DMS 273 treated with DMSO at 0.1 percent for 48 hours (cell line): ENCODE measurements at regions not wholly inside any gene's neighbourhood (a gene's known extent, or its start where the extent isn't known, plus 50 kb on each side); places are given as distances from the start of the nearest gene placed in this dataset.

Source experiments
- DNase-seq: peaks from one replicate; lab custom pipeline; 2025; lab: John Stamatoyannopoulos, UW

GRCh38 chr14:98743536-98743935 is 528.5 kb downstream of the BCL11B start:
- no peak for DNase-seq

DNA sequence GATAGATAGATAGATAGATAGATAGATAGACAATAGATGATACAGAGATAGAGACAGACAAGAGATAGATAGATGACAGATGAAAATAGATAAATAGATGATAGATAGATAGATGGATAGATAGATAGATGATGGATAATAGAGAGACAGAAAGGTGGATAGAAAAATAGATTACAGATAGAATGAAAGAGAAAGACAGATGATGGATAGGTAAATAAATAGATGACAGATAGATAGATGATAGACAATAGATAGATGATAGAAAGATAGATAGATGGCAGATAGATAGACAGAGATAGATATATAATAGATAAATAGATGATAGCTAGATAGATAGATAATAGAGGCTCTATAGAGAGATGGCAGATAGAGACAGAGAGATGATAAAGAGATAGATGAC is 523.0 kb downstream of the BCL11B start:
- no peak for DNase-seq

GRCh38 chr14:98751110-98751509 is 520.9 kb downstream of the BCL11B start:
- no peak for DNase-seq

GRCh38 chr14:98752660-98753059 is 519.3 kb downstream of the BCL11B start:
- no peak for DNase-seq

DNA sequence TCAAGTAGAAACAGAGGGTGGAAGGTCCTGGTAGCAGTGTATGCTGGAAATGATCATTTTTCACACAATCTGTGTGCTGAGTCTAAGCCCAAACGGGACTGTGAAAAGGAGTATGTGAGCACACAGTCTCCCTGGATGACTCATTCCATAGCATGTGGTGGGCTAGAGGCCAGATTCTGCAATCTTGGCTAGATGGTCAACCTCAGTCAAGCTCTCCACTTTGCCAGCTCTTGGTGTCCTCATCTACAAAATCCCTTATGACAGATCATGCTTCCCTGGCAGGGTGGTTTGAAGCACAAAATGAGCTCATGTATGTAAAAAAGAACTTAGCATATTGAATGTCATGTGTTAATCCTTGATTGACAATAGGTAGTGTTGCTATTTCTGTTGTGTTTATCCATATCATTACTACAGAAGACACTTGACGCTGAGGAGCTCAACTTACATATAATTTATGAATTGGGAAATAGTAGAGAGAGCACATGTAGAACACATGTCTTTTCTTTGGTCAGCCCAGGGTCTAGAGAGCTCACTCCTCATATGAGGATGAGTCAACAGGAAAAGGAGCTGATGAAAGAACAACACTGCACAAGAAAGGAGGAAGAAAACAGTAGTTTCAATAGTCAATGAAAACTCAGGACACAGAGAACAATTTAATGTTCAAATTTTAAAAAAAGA is 517.5 kb downstream of the BCL11B start:
- DNase-seq = no peak

DNA sequence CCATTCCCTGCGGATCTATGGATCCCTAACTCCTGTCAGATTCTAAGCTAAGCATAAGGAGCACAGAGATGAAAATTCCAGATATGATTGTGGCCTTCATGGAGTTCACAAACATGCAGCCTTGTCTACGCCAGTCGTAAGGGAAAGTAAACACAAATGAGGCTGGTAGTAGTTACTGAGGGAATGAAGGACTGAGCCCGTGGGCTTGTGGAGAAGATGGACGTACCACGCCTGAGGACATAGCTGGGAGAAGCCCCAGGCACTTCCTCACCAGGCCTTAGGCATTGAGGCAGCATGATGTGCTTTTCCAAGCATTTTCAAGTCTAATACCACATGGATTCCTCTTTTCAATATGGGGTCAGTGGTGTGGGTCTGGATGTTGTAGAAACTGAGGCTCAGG is 515.2 kb downstream of the BCL11B start:
- no peak for DNase-seq

GRCh38 chr14:98758440-98758839 is 513.6 kb downstream of the BCL11B start:
- no peak for DNase-seq

GRCh38 chr14:98761993-98762392 is 510.0 kb downstream of the BCL11B start:
- DNase-seq = no peak

DNA sequence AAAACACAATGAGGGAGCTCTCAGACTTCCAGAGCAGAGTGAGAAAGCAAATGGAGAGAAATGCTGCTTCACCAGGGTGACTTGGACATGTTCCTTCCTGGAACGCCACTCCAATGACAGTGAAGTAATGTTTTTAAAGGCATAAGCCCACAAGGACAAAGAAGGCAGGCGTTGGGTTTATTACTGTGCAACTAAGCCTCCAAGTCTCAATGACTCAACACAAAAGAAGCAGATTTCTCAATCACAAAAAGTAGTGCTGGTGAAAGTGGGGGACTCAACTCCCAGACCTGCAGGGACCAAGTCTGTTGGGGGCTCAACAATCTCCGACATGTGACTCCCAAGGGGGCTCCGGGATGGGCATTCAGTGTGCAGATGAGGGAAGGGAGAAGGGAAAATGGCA is 505.2 kb downstream of the BCL11B start:
- DNase-seq = no peak

- DNase-seq = no peak
Measured at GRCh38 chr14:98769326-98769725, 502.7 kb downstream of the BCL11B start.

DNA sequence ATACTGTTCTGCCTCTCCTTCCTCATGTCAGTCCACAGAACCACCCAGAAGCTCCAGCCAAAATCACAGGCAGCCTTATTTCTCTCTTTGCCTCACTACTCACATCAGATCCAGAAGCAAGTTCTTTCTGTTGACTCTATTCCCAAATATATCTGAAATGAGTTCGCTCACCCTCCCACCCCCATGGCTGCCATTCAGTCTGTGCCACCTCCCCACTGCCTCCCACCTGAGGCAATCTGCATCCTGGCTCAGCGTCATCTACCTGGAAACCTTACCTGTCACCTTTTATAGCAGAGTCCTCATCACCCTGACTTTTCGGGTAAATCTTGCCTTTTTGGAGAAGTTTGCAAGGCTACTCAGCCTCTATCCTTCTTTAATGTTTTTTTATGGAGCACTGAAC is 501.8 kb downstream of the BCL11B start:
- no peak for DNase-seq

GRCh38 chr14:98773814-98774213 is 498.2 kb downstream of the BCL11B start:
- DNase-seq = no peak

- DNase-seq = no peak
Measured at GRCh38 chr14:98775892-98776291, 496.1 kb downstream of the BCL11B start.

- DNase-seq = no peak
Measured at GRCh38 chr14:98782062-98782461, 489.9 kb downstream of the BCL11B start.

DNA sequence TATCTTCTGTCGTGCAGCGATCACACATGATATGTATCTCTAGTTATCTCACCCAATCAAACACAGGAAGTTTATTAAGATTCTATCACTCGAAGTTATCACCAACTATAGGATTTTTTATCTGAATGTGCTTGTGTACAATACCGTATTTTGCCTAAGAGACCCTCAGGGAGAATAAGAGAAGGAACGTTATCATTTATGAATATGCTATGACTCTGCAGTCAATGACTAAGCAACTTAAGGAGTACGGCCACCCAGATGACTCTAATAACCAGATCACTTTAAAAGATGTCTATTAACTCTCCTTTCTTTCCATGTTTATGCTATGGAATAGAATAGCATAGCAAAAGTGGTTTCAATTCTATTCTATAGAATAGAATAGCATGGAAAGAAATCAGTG is 486.4 kb downstream of the BCL11B start:
- DNase-seq = no peak

DNA sequence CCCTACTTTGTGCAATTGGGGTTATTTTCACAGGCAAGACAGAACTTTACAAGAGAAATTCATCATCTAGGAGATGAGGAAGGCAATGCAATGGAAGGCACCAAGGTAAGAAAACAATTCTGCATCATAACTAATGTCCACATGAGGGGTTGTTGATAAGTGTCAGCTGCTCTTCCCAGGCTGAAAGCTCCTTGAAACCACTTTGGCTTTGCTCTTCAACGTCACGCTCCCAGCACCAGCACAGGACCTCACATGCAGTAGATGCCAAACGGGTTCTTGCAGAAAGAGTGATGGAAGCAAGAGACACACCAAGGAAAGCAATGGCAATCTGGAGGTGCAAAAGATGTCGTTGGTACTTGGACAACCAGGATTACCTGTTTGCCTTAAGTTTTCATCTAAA is 485.5 kb downstream of the BCL11B start:
- DNase-seq = no peak

DNA sequence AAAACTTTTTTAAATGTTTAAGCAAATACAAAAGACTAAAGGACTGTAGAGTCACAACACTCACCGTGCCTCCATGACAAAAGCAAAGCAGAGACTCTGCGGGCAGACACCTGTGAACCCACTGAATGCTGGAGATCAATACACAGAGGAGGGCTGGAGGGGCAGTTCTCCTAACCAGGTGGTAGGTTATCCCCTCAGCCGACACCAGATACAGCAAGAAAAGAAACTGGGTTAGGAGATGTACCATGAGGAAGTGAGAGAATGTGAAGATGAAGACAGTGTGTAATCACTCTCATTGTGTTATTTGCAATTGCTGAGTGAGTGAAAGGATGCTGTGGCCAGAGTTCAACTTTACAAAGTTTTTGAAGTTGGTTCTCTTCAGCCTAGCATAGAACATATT is 480.3 kb downstream of the BCL11B start:
- DNase-seq = no peak

GRCh38 chr14:98792171-98792570 is 479.8 kb downstream of the BCL11B start:
- DNase-seq = no peak

DNA sequence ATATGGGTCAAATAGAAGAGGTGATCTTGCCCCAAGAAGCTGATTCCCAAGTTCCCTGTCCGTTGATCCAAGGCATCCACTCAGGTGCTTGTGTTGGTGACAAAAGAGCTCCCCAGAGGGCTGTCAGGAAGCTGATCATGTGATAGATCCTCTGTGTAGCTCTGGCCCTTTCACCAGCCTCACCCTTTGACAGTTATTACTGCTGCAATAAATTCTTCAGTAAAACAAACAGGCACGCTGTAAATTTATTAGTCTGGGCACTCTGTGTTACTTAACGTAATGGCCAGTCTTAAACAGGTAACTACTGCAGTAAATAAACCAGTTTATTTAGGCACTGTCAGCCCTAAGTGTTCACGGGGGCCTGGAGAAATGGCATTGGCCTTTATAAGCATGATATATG is 473.9 kb downstream of the BCL11B start:
- no peak for DNase-seq

DNA sequence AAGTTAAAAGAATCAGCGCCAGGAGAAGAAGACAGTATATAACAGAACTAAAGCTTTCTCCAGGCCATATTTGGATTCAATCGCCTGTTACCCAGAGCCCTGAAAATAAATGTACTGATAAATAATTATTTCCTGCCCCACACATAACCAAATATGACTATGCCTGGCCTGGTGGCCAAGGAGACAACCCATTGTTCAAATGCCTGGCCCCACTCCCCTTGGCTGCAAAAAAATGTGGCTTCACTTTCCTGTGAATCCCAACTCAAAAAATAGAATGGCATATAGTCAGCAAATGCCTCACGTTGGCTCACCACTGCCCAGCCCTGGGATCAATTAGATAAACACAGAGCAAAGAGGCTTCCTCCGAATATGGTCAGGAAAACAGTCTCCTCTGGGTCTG is 472.1 kb downstream of the BCL11B start:
- DNase-seq = no peak

GRCh38 chr14:98802044-98802443 is 470.0 kb downstream of the BCL11B start:
- DNase-seq = no peak

DNA sequence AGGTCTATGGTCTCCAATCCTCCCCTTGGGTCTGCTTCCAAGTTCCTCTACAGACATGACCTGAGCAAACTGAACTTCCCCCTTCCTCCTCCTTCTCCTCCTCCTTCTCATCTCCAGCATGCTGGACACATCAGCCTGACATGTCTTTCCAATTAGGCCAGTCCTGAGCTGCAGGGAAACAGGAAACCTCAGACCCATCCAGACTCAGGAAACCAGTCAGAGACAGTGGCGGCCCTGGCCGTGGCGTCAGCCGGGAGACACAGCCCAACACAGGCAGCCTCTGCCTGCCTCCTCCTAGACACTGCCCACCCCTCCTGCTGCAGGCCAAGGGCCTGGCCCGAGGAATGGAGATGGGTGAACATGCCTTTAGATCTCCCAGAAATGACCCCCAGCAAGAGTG is 468.8 kb downstream of the BCL11B start:
- no peak for DNase-seq

DNA sequence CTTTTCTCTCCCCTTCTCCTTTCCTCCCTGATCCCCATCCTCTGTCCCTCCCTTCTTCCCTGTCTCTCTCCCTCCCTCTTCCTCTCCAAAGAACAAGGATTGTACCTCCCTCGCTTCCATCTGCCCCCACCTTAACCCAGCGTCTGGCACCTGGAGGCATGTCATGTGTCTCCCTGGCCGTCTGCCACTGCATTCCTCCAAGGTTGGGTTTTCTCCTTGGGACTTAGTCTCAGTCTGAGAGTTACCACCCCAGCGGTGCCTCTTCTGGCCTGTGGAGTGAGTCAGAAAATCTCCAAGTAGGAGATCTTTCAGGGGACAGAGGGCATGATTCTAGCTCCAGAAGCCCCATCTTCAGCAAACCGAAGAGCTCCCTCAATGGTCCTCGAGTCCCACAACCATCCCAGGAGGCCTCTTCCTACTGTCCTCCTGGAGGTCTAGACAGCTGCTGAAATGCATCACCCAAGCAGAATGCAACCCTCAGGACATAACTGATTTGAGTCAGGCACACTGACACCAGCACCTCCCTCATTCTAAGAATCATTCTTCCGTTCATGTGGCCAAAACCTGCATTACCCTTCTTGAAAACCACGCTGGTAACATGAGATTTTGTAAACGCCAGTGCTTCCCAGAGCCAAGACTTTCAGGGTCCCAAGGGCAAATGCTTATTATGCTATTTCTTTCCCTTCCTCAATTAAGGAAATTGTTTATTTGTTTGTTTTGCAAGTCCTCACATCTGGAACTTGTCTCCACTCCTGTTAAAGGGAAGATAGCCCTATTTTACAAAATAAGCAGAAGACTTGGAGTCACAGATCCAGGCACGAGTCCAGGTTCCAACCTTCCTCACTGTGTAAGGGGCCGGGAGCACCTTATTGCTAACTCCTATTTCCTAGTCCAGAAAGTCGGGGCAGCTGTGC is 463.2 kb downstream of the BCL11B start:
- no peak for DNase-seq

- DNase-seq = no peak
Measured at GRCh38 chr14:98816195-98816594, 455.8 kb downstream of the BCL11B start.
